Activated CD4-positive, alpha-beta T cell treated with anti-CD3 and anti-CD28 coated beads, Interleukin-2, amount 10 ng/mL, durations not matched to agents 7 days and 5 days (primary cell): ENCODE measurements at regions not wholly inside any gene's neighbourhood (a gene's known extent, or its start where the extent isn't known, plus 50 kb on each side); places are given as distances from the start of the nearest gene placed in this dataset.

ENCODE experiments used
- CTCF ChIA-PET: fragments of 350-600 bp; sonication (Branson Sonifier 250); formaldehyde crosslinking; loops from one replicate; lab custom pipeline; 2021; ENCODE audit warnings: antibody characterized with exemption; lab: Charles Lee
- POLR2A ChIA-PET: fragments of 350-600 bp; sonication (Branson Sonifier 250); formaldehyde crosslinking; loops from one replicate; lab custom pipeline; 2021; ENCODE audit warnings: antibody characterized with exemption; lab: Charles Lee
- DNase-seq: peaks from one replicate; pipeline ENCODE4 v3.0.0-alpha.2; 2020
- H3K27ac Mint-ChIP-seq: one replicate; pipeline ENCODE4 v1.8.0; 2021; ENCODE audit warnings: mild to moderate bottlenecking, moderate library complexity, mixed read lengths
- H3K27me3 Mint-ChIP-seq: one replicate; pipeline ENCODE4 v1.8.0; 2021; ENCODE audit warnings: mixed read lengths
- H3K36me3 Mint-ChIP-seq: one replicate; pipeline ENCODE4 v1.8.0; 2021; ENCODE audit warnings: low read depth, mixed read lengths
- H3K4me1 Mint-ChIP-seq: one replicate; pipeline ENCODE4 v1.8.0; 2021; ENCODE audit warnings: mixed read lengths
- H3K4me3 Mint-ChIP-seq: one replicate; pipeline ENCODE4 v1.8.0; 2021; ENCODE audit warnings: mild to moderate bottlenecking, moderate library complexity, mixed read lengths
- H3K9me3 Mint-ChIP-seq: one replicate; pipeline ENCODE4 v1.8.0; 2021; ENCODE audit warnings: mixed read lengths

- H3K9me3 Mint-ChIP-seq = no peaks in the 10 kb centered on the region
- DNase-seq = no peak
- no peaks in the 10 kb centered on the region for H3K36me3 Mint-ChIP-seq
- H3K4me3 Mint-ChIP-seq = no peak overlapping the region
- no peaks in the 10 kb centered on the region for H3K27me3 Mint-ChIP-seq
- ChIA-PET POLR2A (no interaction called here), CTCF (no interaction called here)
- H3K4me1 Mint-ChIP-seq = no peaks in the 10 kb centered on the region
- H3K27ac Mint-ChIP-seq = no peak overlapping the region
Measured at GRCh38 chr14:55899531-55899930, 218.7 kb upstream of the PELI2 start.

DNA sequence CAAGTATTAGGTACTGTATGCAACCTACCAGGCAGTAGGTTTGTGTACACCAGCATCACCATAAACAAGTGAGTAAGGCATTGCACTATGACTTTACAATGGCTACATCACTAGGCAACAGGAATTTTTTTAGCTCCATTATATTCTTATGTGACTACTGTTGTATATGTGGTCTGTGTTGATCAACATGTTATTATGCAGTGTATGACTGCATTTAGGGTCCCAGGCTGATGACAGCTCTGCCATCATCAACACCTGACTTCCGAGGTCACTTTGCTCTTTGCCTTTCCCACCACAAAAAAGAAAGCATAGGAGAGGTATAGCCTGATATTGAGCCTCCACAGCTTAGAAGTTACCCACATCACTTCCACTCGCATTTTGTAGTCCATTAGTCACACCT lies 217.5 kb upstream of the PELI2 start:
- CTCF ChIA-PET = interaction anchor here (1.1 kb wide), 2 partner anchors 163 to 178 kb away, joined by 3 read pairs; no protein-coding TSS in a partner anchor
- Mint-ChIP-seq H3K4me1 (no peaks in the 10 kb centered on the region), H3K9me3 (no peaks in the 10 kb centered on the region), H3K27ac (no peak overlapping the region), H3K4me3 (no peak overlapping the region), H3K27me3 (no peaks in the 10 kb centered on the region), H3K36me3 (no peaks in the 10 kb centered on the region)
- DNase-seq = no peak
- POLR2A ChIA-PET = no interaction called here

GRCh38 chr14:55901291-55901690 lies 216.9 kb upstream of the PELI2 start:
- H3K27ac Mint-ChIP-seq = no peak overlapping the region
- no peaks in the 10 kb centered on the region for H3K36me3 Mint-ChIP-seq
- no peak for DNase-seq
- no peak overlapping the region for H3K4me3 Mint-ChIP-seq
- H3K27me3 Mint-ChIP-seq = no peaks in the 10 kb centered on the region
- ChIA-PET CTCF (interaction anchor here (1.1 kb wide), 2 partner anchors 163 to 178 kb away, joined by 3 read pairs; no protein-coding TSS in a partner anchor), POLR2A (no interaction called here)
- no peaks in the 10 kb centered on the region for H3K9me3 Mint-ChIP-seq
- H3K4me1 Mint-ChIP-seq = no peaks in the 10 kb centered on the region

DNA sequence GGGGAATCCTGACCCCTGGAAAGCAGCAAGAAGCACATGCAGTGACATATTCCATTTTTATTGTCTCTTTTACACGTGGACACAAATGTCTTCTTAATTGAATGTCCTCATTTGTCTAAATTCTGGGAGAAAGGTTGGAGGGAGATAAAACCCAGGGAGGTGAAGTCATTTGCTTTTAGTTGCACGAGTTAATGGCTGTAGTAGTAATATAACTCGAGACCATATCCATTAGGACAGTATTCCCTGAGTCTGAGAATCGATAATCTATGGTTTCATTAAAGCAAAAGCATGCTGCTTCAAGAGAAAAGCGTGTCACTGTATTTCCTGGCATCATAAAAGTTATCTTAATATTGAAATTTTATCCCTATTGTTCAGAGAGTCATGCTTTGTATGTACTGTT lies 216.0 kb upstream of the PELI2 start:
- H3K27me3 Mint-ChIP-seq = no peaks in the 10 kb centered on the region
- no peak overlapping the region for H3K4me3 Mint-ChIP-seq
- no peak for DNase-seq
- POLR2A ChIA-PET = no interaction called here
- H3K27ac Mint-ChIP-seq = no peak overlapping the region
- CTCF ChIA-PET = no interaction called here
- no peaks in the 10 kb centered on the region for H3K4me1 Mint-ChIP-seq
- no peaks in the 10 kb centered on the region for H3K36me3 Mint-ChIP-seq
- no peaks in the 10 kb centered on the region for H3K9me3 Mint-ChIP-seq

GRCh38 chr14:55904086-55904485 lies 214.1 kb upstream of the PELI2 start:
- H3K27ac Mint-ChIP-seq = no peak overlapping the region
- H3K36me3 Mint-ChIP-seq = no peaks in the 10 kb centered on the region
- ChIA-PET POLR2A (no interaction called here), CTCF (no interaction called here)
- H3K4me3 Mint-ChIP-seq = no peak overlapping the region
- DNase-seq = no peak
- H3K27me3 Mint-ChIP-seq = peaks cover 5% of the 10 kb centered on the region
- H3K9me3 Mint-ChIP-seq = no peaks in the 10 kb centered on the region
- H3K4me1 Mint-ChIP-seq = no peaks in the 10 kb centered on the region

DNA sequence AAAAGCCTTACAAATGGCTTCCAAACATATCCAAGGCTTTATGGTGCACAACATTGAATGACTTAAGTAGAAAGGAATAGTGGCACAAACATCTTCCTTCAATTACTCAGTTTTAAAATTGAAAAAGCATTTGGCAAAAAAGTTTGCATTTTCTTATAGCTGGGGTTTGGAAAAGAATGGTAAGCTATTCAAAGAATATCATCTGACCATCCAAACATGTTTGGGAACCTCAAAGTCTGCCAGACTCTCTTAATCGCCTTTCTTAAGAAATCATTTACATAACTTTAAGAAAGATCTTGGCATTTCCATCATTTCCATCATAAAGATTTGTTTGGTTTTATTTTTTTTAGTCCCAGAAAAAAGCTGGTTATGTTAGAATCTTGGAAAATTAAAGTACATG lies 210.1 kb upstream of the PELI2 start:
- peaks cover 5% of the 10 kb centered on the region for H3K27me3 Mint-ChIP-seq
- H3K4me1 Mint-ChIP-seq = no peaks in the 10 kb centered on the region
- ChIA-PET CTCF (interaction anchor here (0.8 kb wide), 1 partner anchor 13 kb away, joined by 3 read pairs; no protein-coding TSS in a partner anchor), POLR2A (no interaction called here)
- H3K4me3 Mint-ChIP-seq = no peak overlapping the region
- no peak for DNase-seq
- H3K9me3 Mint-ChIP-seq = no peaks in the 10 kb centered on the region
- no peak overlapping the region for H3K27ac Mint-ChIP-seq
- no peaks in the 10 kb centered on the region for H3K36me3 Mint-ChIP-seq

DNA sequence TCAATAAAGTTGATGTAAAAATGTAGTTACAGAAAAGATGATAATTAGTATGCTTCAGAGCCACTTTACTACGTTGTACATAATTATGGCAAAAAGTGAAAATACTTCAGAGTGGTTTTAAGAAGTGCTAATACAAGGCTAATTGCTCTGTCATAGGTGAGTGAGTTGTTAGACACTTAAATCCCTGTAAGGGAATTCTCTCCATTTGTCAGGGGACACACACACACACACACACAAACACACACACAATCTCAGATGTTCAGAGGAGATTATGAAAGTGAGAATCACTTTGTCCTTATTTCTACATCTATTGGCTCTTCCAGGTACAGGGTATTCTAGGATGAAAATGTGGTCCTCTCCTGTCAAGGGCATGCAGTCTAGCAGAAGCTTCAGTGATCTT lies 208.3 kb upstream of the PELI2 start:
- H3K27me3 Mint-ChIP-seq = peaks cover 5% of the 10 kb centered on the region
- H3K27ac Mint-ChIP-seq = no peak overlapping the region
- H3K4me3 Mint-ChIP-seq = no peak overlapping the region
- CTCF ChIA-PET = interaction anchor here (1.0 kb wide), 1 partner anchor 14 kb away, joined by 3 read pairs; no protein-coding TSS in a partner anchor
- POLR2A ChIA-PET = no interaction called here
- H3K9me3 Mint-ChIP-seq = no peaks in the 10 kb centered on the region
- H3K36me3 Mint-ChIP-seq = no peaks in the 10 kb centered on the region
- H3K4me1 Mint-ChIP-seq = no peaks in the 10 kb centered on the region
- no peak for DNase-seq

- no peaks in the 10 kb centered on the region for H3K4me1 Mint-ChIP-seq
- ChIA-PET POLR2A (no interaction called here), CTCF (interaction anchor here (1.0 kb wide), 1 partner anchor 13 kb away, joined by 3 read pairs; no protein-coding TSS in a partner anchor)
- peaks cover 5% of the 10 kb centered on the region for H3K27me3 Mint-ChIP-seq
- H3K36me3 Mint-ChIP-seq = no peaks in the 10 kb centered on the region
- no peaks in the 10 kb centered on the region for H3K9me3 Mint-ChIP-seq
- no peak overlapping the region for H3K27ac Mint-ChIP-seq
- no peak overlapping the region for H3K4me3 Mint-ChIP-seq
- DNase-seq = no peak
Measured at GRCh38 chr14:55910601-55911243, 207.5 kb upstream of the PELI2 start.

DNA sequence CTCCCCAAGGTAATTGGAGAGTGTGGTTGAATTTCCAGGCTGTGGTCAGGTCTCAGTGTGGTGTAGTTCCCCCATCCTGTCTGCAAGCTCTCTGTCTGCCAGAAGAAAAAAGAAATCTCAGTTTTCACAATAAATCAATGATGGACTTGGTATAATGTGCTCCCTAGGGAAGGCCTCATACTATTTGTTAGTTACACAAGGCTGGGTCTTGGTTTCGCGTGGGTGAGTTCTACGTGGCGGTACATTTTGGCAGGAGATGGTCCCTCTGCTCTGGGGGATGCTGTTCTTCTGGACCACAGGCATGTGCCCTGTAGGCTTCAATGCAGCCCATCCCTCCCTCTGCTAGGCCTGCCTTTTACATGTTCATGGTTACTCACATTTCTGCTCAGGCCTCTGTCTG lies 206.4 kb upstream of the PELI2 start:
- no peaks in the 10 kb centered on the region for H3K4me1 Mint-ChIP-seq
- H3K9me3 Mint-ChIP-seq = no peaks in the 10 kb centered on the region
- ChIA-PET POLR2A (no interaction called here), CTCF (no interaction called here)
- DNase-seq = no peak
- H3K4me3 Mint-ChIP-seq = no peak overlapping the region
- H3K27ac Mint-ChIP-seq = no peak overlapping the region
- H3K36me3 Mint-ChIP-seq = no peaks in the 10 kb centered on the region
- H3K27me3 Mint-ChIP-seq = peaks cover 10% of the 10 kb centered on the region

DNA sequence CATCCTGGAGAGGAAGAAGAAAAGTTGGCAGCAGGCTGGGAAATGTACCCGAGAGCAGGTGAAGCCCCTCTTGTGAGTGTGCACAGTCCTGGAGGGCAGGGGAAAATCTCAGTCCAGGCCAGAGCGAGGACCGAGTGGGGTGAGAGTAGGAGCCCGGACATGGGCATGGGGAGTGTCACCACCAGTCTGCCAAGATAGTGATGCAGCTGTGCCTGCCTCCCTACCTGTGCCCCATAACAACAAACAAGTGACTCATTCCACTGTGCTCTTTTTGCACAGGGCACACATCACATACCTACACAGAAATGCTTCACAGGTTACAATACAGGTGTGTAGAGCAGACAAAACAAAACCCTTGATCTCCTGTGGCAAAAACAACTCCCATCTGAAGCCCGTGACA lies 205.9 kb upstream of the PELI2 start:
- no peak overlapping the region for H3K4me3 Mint-ChIP-seq
- H3K27ac Mint-ChIP-seq = no peak overlapping the region
- CTCF ChIA-PET = no interaction called here
- DNase-seq = no peak
- POLR2A ChIA-PET = no interaction called here
- no peaks in the 10 kb centered on the region for H3K4me1 Mint-ChIP-seq
- H3K27me3 Mint-ChIP-seq = peaks cover 10% of the 10 kb centered on the region
- no peaks in the 10 kb centered on the region for H3K36me3 Mint-ChIP-seq
- H3K9me3 Mint-ChIP-seq = no peaks in the 10 kb centered on the region

DNA sequence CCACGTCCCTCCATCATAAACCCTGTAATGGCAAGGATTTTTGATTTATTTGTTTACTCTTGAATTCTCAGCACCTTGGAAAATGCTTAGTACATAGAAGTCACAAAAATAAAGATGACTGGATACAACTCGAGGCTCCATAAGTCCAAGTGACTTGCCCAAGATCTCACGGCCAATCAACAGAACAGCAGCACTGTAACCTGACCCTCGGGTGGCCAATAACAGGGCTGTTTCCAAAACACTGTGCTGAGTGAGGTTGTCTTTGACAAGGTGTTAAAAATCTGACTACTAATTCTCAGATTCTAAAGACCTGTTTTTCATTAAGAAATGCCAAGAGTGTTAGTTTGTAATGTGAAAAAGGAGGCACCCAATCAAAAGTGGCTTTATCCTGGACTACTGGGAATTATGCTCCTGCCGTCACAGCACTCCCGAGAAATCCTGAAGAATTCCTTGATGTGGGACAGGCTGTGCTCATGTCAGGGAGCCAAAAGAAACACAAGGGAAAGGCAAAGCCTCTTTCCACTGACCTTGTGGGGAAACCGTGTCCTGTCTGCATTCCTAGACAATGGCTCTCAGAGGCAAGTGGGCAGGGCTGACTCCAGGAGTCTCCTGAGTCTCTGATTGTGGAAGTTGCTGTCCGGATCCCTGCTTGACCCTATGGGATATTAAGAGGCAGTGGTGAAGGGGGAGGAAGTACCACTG lies 204.7 kb upstream of the PELI2 start:
- Mint-ChIP-seq H3K36me3 (no peaks in the 10 kb centered on the region), H3K4me3 (no peak overlapping the region), H3K27ac (no peak overlapping the region), H3K4me1 (no peaks in the 10 kb centered on the region), H3K27me3 (peaks cover 10% of the 10 kb centered on the region), H3K9me3 (no peaks in the 10 kb centered on the region)
- CTCF ChIA-PET = no interaction called here
- no peak for DNase-seq
- POLR2A ChIA-PET = no interaction called here

GRCh38 chr14:55914771-55915170 lies 203.4 kb upstream of the PELI2 start:
- Mint-ChIP-seq H3K27ac (no peak overlapping the region), H3K4me3 (no peak overlapping the region), H3K9me3 (no peaks in the 10 kb centered on the region), H3K4me1 (no peaks in the 10 kb centered on the region), H3K36me3 (no peaks in the 10 kb centered on the region), H3K27me3 (peaks cover 5% of the 10 kb centered on the region)
- no peak for DNase-seq
- POLR2A ChIA-PET = no interaction called here
- CTCF ChIA-PET = interaction anchor here (0.6 kb wide), 1 partner anchor 149 kb away, joined by 3 read pairs; no protein-coding TSS in a partner anchor

DNA sequence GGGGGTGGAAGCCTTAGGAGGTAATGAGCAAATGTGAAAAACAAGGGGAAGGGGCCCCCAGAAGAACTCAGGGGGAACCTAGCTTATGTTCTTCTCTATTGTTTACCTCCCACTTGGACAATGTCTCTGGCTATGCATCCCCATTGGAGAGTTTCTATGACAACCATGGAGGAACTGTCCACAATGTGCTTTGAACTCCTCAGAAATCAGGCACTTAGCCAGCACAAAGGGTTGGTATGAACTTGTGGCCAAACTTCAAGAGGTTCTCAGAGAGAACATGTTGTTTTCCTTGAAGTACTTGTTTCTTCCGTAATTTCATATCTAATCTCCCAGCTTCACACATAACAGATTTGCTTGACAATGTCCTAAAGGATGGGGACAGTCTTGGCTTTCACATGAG lies 202.8 kb upstream of the PELI2 start:
- no peak for DNase-seq
- no peaks in the 10 kb centered on the region for H3K4me1 Mint-ChIP-seq
- H3K9me3 Mint-ChIP-seq = no peaks in the 10 kb centered on the region
- H3K4me3 Mint-ChIP-seq = no peak overlapping the region
- H3K36me3 Mint-ChIP-seq = no peaks in the 10 kb centered on the region
- H3K27me3 Mint-ChIP-seq = peaks cover 5% of the 10 kb centered on the region
- ChIA-PET CTCF (interaction anchor here (1.3 kb wide), 1 partner anchor 12 kb away, joined by 3 read pairs; no protein-coding TSS in a partner anchor), POLR2A (interaction anchor here (0.6 kb wide), 1 partner anchor 599 kb away, joined by 6 read pairs; no protein-coding TSS in a partner anchor)
- H3K27ac Mint-ChIP-seq = no peak overlapping the region
